ACC112 (cell line): ENCODE measurements at regions not wholly inside any gene's neighbourhood (a gene's known extent, or its start where the extent isn't known, plus 50 kb on each side); places are given as distances from the start of the nearest gene placed in this dataset.

Experiments
- H2AFZ ChIP-seq: fragments of 200-600 bp; sonication (generic); one replicate; pipeline ENCODE4 v1.6.0; 2017; ENCODE audit warnings: antibody characterized with exemption, low read length; ENCODE audit not compliant: unreplicated experiment
- H3K27ac ChIP-seq: fragments of 200-600 bp; sonication (generic); 2 replicates; pipeline ENCODE4 v1.5.1; 2014; ENCODE audit warnings: low read depth, mild to moderate bottlenecking, antibody characterized with exemption, low read length, moderate library complexity
- H3K27me3 ChIP-seq: fragments of 200-600 bp; sonication (generic); 2 replicates; pipeline ENCODE4 v1.6.1; 2014; ENCODE audit warnings: mild to moderate bottlenecking, antibody characterized with exemption, low read length, moderate library complexity, mixed read lengths; ENCODE audit not compliant: insufficient read depth
- H3K36me3 ChIP-seq: fragments of 200-600 bp; sonication (generic); 2 replicates; pipeline ENCODE4 v1.6.1; 2016; ENCODE audit warnings: mild to moderate bottlenecking, antibody characterized with exemption, low read length, moderate library complexity, mixed read lengths; ENCODE audit not compliant: insufficient read depth
- H3K4me1 ChIP-seq: fragments of 200-600 bp; sonication (generic); one replicate; pipeline ENCODE4 v1.6.1; 2016; ENCODE audit warnings: low read length, mixed read lengths; ENCODE audit not compliant: insufficient read depth, unreplicated experiment, control insufficient read depth
- H3K4me3 ChIP-seq: fragments of 200-600 bp; sonication (generic); 2 replicates; pipeline ENCODE4 v1.5.1; 2014; ENCODE audit warnings: mild to moderate bottlenecking, low read depth, low read length
- H3K79me2 ChIP-seq: fragments of 200-600 bp; sonication (generic); one replicate; pipeline ENCODE4 v1.6.0; 2016; ENCODE audit warnings: low read length; ENCODE audit not compliant: control insufficient read depth, unreplicated experiment, insufficient read depth

GRCh38 chr9:103991698-103992097 lies 102.4 kb upstream of the SMC2 start:
- Histone ChIP-seq H2AFZ (no peak overlapping the region), H3K36me3 (no peaks in the 10 kb centered on the region), H3K4me1 (no peaks in the 10 kb centered on the region), H3K27ac (no peak overlapping the region), H3K27me3 (no peaks in the 10 kb centered on the region), H3K79me2 (no peaks in the 10 kb centered on the region), H3K4me3 (no peak overlapping the region)

DNA sequence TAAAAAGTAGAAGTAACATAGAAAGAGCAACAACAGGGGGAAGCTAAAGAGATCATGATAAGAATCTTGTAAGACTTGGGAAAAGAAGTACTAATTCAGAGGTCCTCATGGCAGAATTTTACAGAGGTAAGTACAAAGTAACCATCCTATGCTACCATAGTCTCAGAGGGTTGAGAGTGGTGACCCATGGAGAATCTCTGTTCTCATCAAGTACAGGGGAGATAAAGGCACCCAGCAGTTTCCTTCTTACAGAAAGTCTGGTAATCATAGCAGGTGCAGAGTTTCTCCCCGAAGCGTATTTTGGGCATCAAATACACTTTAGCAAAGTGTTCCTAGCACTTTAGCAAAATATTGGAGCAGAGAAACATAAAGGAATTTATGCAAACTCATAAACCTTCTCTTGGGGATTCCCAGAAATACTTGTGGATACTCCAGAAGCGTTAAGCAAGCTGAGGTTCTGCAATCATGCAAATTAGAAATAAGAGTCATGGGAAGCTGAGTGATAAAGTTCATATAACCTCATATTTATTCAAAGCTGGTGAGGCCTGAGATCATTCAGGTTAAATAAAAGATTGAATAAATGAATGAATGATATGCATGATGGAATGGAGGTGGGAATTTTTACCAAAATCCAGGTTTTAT lies 101.0 kb upstream of the SMC2 start:
- H3K27me3 ChIP-seq, result no peaks in the 10 kb centered on the region
- no peak overlapping the region for H2AFZ ChIP-seq
- H3K27ac ChIP-seq, result no peak overlapping the region
- H3K4me1 ChIP-seq, result no peaks in the 10 kb centered on the region
- H3K79me2 ChIP-seq, result no peaks in the 10 kb centered on the region
- no peaks in the 10 kb centered on the region for H3K36me3 ChIP-seq
- H3K4me3 ChIP-seq, result no peak overlapping the region

- Histone ChIP-seq H3K36me3 (no peaks in the 10 kb centered on the region), H3K27ac (no peak overlapping the region), H3K4me1 (no peaks in the 10 kb centered on the region), H3K79me2 (no peaks in the 10 kb centered on the region), H2AFZ (no peak overlapping the region), H3K4me3 (no peak overlapping the region), H3K27me3 (no peaks in the 10 kb centered on the region)
These were observed 96.2 kb upstream of the SMC2 start for GRCh38 chr9:103997856-103998370.

GRCh38 chr9:103999375-104000062 lies 94.6 kb upstream of the SMC2 start:
- H3K4me3 ChIP-seq, result no peak overlapping the region
- no peak overlapping the region for H2AFZ ChIP-seq
- H3K27ac ChIP-seq, result no peak overlapping the region
- H3K4me1 ChIP-seq, result no peaks in the 10 kb centered on the region
- H3K36me3 ChIP-seq, result no peaks in the 10 kb centered on the region
- no peaks in the 10 kb centered on the region for H3K79me2 ChIP-seq
- no peaks in the 10 kb centered on the region for H3K27me3 ChIP-seq

DNA sequence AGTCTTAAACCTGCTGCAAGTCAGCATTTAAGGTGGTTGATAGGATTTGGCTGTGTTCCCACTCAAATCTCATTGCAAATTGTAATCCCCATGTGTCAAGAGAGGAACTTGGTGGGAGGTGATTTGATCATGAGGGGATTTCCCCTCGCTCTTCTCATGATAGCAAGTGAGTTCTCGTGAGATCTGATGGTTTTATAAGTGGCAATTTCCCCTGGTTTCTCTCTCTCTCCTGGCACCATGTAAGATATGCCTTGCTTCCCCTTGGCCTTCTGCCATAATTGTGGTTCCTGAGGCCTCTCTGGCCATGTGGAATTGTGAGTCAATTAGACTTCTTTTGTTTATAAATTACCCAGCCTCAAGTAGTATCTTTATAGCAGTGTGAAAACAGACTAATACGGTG lies 84.3 kb upstream of the SMC2 start:
- Histone ChIP-seq H3K4me1 (no peaks in the 10 kb centered on the region), H3K36me3 (no peaks in the 10 kb centered on the region), H3K27me3 (no peaks in the 10 kb centered on the region; the same call in 1 of the 2 replicates), H2AFZ (no peak overlapping the region), H3K79me2 (no peaks in the 10 kb centered on the region), H3K4me3 (no peak overlapping the region), H3K27ac (no peak overlapping the region)

DNA sequence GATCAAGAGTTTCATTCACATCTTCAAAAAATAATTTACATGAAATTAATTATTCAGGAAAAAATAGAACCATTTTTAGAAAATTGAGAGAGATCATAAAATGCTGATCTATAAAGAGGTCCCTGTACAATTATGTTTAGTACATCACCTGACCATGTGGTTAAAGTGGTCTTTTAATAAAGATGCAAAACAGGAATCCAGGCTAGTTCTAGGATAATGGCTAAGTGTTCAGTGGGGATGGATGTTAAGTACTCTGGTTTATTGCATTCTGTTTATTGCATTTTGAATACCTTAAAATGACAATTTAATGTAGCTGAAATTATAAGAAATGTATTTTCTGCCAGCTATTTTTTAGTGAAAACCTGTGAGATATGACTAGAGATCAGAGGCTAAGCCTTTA lies 72.0 kb upstream of the SMC2 start:
- no peaks in the 10 kb centered on the region for H3K79me2 ChIP-seq
- H3K27ac ChIP-seq, result no peak overlapping the region
- no peaks in the 10 kb centered on the region for H3K27me3 ChIP-seq
- no peak overlapping the region for H2AFZ ChIP-seq
- no peak overlapping the region for H3K4me3 ChIP-seq
- H3K36me3 ChIP-seq, result no peaks in the 10 kb centered on the region
- H3K4me1 ChIP-seq, result no peaks in the 10 kb centered on the region

DNA sequence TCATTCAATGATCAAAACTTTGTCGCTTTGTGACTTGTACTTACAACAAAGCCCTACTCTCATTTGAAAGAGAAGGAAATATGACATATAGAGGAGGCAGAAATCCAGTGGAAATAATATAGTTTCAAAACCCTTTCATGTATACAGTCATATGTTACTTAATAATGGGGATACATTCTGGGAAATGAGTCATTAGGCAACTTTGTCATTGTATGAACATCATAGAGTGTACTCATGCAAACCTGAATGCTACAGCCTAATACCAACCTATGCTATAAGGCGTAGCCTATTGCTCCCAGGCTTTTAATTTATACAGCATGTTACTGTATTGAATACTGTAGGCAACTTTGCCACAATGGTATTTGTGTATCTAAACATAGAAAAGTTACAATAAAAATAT lies 69.0 kb upstream of the SMC2 start:
- Histone ChIP-seq H3K4me1 (peaks cover 6% of the 10 kb centered on the region), H3K79me2 (no peaks in the 10 kb centered on the region), H3K27me3 (no peaks in the 10 kb centered on the region), H3K27ac (no peak overlapping the region), H3K4me3 (no peak overlapping the region), H3K36me3 (no peaks in the 10 kb centered on the region), H2AFZ (no peak overlapping the region)

- Histone ChIP-seq H3K27ac (no peak overlapping the region), H3K4me3 (no peak overlapping the region), H3K36me3 (no peaks in the 10 kb centered on the region), H3K4me1 (peaks cover 6% of the 10 kb centered on the region), H3K79me2 (no peaks in the 10 kb centered on the region), H2AFZ (no peak overlapping the region), H3K27me3 (no peaks in the 10 kb centered on the region)
These were observed 68.2 kb upstream of the SMC2 start for GRCh38 chr9:104025945-104026344.

GRCh38 chr9:104027295-104027694 lies 66.8 kb upstream of the SMC2 start:
- H3K79me2 ChIP-seq, result no peaks in the 10 kb centered on the region
- H3K27ac ChIP-seq, result no peak overlapping the region
- H3K36me3 ChIP-seq, result no peaks in the 10 kb centered on the region
- peak overlapping the region; percentile 20 for H3K4me3 ChIP-seq
- H3K27me3 ChIP-seq, result no peaks in the 10 kb centered on the region
- peaks cover 6% of the 10 kb centered on the region for H3K4me1 ChIP-seq
- peak overlapping the region; percentile 54 for H2AFZ ChIP-seq

GRCh38 chr9:104028827-104029226 lies 65.3 kb upstream of the SMC2 start:
- Histone ChIP-seq H3K36me3 (no peaks in the 10 kb centered on the region), H3K27ac (no peak overlapping the region), H2AFZ (peak overlapping the region; percentile 94), H3K4me1 (peaks cover 6% of the 10 kb centered on the region), H3K79me2 (no peaks in the 10 kb centered on the region), H3K27me3 (no peaks in the 10 kb centered on the region), H3K4me3 (no peak overlapping the region)
